Mesendoderm (in vitro differentiated cells): ENCODE measurements at regions not wholly inside any gene's neighbourhood (a gene's known extent, or its start where the extent isn't known, plus 50 kb on each side); places are given as distances from the start of the nearest gene placed in this dataset.

Experiments used
- DNase-seq: peaks from one replicate; pipeline ENCODE4 v3.0.0; 2013
- H2AK5ac ChIP-seq: 2 replicates; pipeline ENCODE4 v1.6.1; 2013; ENCODE audit warnings: low read length, inconsistent platforms
- H2BK120ac ChIP-seq: 2 replicates; pipeline ENCODE4 v1.6.1; 2013; ENCODE audit warnings: low read depth, mild to moderate bottlenecking, low read length, moderate library complexity, mixed read lengths
- H2BK15ac ChIP-seq: replicated peaks from 2 replicates; pipeline ENCODE4 v1.6.1; 2013; ENCODE audit warnings: low read depth, mild to moderate bottlenecking, moderate library complexity
- H2BK5ac ChIP-seq: 2 replicates; pipeline ENCODE4 v1.6.1; 2013; ENCODE audit warnings: low read length, inconsistent platforms
- H3K18ac ChIP-seq: 2 replicates; pipeline ENCODE4 v1.6.1; 2013; ENCODE audit warnings: mild to moderate bottlenecking, low read length, mixed read lengths
- H3K23ac ChIP-seq: one replicate; pipeline ENCODE4 v1.6.1; 2013; ENCODE audit warnings: low read length
- H3K27ac ChIP-seq: 2 replicates; pipeline ENCODE4 v1.5.1; 2013; ENCODE audit warnings: low read depth, mild to moderate bottlenecking, inconsistent platforms, low read length, moderate library complexity
- H3K27me3 ChIP-seq: 2 replicates; pipeline ENCODE4 v1.6.1; 2013; ENCODE audit warnings: low read length, control low read depth, mild to moderate bottlenecking, inconsistent platforms; ENCODE audit not compliant: insufficient read depth, poor library complexity
- H3K36me3 ChIP-seq: 2 replicates; pipeline ENCODE4 v1.6.1; 2013; ENCODE audit warnings: low read length, inconsistent platforms; ENCODE audit not compliant: control insufficient read depth, insufficient read depth
- H3K4ac ChIP-seq: one replicate; pipeline ENCODE4 v1.6.1; 2013; ENCODE audit warnings: low read depth, mild to moderate bottlenecking, low read length, moderate library complexity
- H3K4me1 ChIP-seq: 2 replicates; pipeline ENCODE4 v1.6.1; 2013; ENCODE audit warnings: low read depth, low read length, inconsistent platforms; ENCODE audit not compliant: control insufficient read depth
- H3K4me2 ChIP-seq: 2 replicates; pipeline ENCODE4 v1.6.1; 2013; ENCODE audit warnings: low read length
- H3K4me3 ChIP-seq: 2 replicates; pipeline ENCODE4 v1.5.1; 2013; ENCODE audit warnings: mild to moderate bottlenecking, low read length
- H3K56ac ChIP-seq: one replicate; pipeline ENCODE4 v1.6.1; 2013; ENCODE audit warnings: low read length
- H3K79me1 ChIP-seq: 2 replicates; pipeline ENCODE4 v1.6.1; 2013; ENCODE audit warnings: low read length, inconsistent platforms
- H3K79me2 ChIP-seq: 2 replicates; pipeline ENCODE4 v1.6.1; 2013; ENCODE audit warnings: mild to moderate bottlenecking, low read length; ENCODE audit not compliant: control insufficient read depth, insufficient read depth
- H3K9ac ChIP-seq: 2 replicates; pipeline ENCODE4 v1.6.1; 2013; ENCODE audit warnings: low read length, inconsistent platforms
- H4K5ac ChIP-seq: one replicate; pipeline ENCODE4 v1.6.1; 2013; ENCODE audit warnings: low read length
- H4K8ac ChIP-seq: one replicate; pipeline ENCODE4 v1.6.1; 2013; ENCODE audit warnings: low read depth, mild to moderate bottlenecking, control low read depth, low read length, moderate library complexity
- WGBS: extraction: QIAGEN DNeasy Blood & Tissue Kit; methylation state at CpG from one replicate; pipeline ENCODE4 v1.1.7; 2013; ENCODE audit warnings: low lambda C conversion rate, missing lambda C conversion rate; ENCODE audit not compliant: insufficient coverage; ENCODE audit errors: extremely low coverage; 5-methylcytosine and 5-hydroxymethylcytosine counted together

- Histone ChIP-seq H3K79me2 (no peaks in the 10 kb centered on the region), H3K9ac (no peak overlapping the region), H2BK120ac (no peak overlapping the region), H3K4ac (no peak overlapping the region), H3K4me3 (no peak overlapping the region), H3K18ac (no peak overlapping the region), H3K27me3 (no peaks in the 10 kb centered on the region), H4K8ac (no peak overlapping the region), H4K5ac (no peak overlapping the region), H2AK5ac (no peak overlapping the region), H3K23ac (no peak overlapping the region), H2BK15ac (no peak overlapping the region), H3K27ac (no peak overlapping the region), H2BK5ac (no peak overlapping the region), H3K4me1 (no peaks in the 10 kb centered on the region), H3K79me1 (no peaks in the 10 kb centered on the region), H3K56ac (no peak overlapping the region), H3K36me3 (no peaks in the 10 kb centered on the region), H3K4me2 (no peak overlapping the region)
- DNase-seq = no peak
- no CpG with 5 or more reads among the region's 2 CpGs for WGBS
These were observed 249.1 kb upstream of the E2F7 start for GRCh38 chr12:77314378-77315052.

GRCh38 chr12:77308056-77308455 lies 242.7 kb upstream of the E2F7 start:
- DNase-seq = no peak

GRCh38 chr12:77300811-77301210 lies 235.4 kb upstream of the E2F7 start:
- Histone ChIP-seq H3K79me1 (no peaks in the 10 kb centered on the region), H3K4me2 (no peak overlapping the region), H3K27ac (no peak overlapping the region), H2BK15ac (no peak overlapping the region), H2BK120ac (no peak overlapping the region), H4K5ac (no peak overlapping the region), H3K56ac (no peak overlapping the region), H3K23ac (no peak overlapping the region), H3K36me3 (no peaks in the 10 kb centered on the region), H4K8ac (no peak overlapping the region), H3K4ac (no peak overlapping the region), H3K79me2 (no peaks in the 10 kb centered on the region), H2AK5ac (no peak overlapping the region), H2BK5ac (no peak overlapping the region), H3K27me3 (no peaks in the 10 kb centered on the region), H3K18ac (no peak overlapping the region), H3K9ac (no peak overlapping the region), H3K4me3 (no peak overlapping the region), H3K4me1 (no peaks in the 10 kb centered on the region)
- no CpG with 5 or more reads among the region's 1 CpG for WGBS
- DNase-seq = no peak

More at GRCh38 chr12:77308056-77308455, 242.7 kb upstream of the E2F7 start:
- WGBS = 100% methylated on average over 1 of the region's 2 CpGs
- no peak overlapping the region for H3K56ac ChIP-seq
- no peaks in the 10 kb centered on the region for H3K79me1 ChIP-seq
- H3K23ac ChIP-seq = no peak overlapping the region
- H4K5ac ChIP-seq = no peak overlapping the region
- H2BK120ac ChIP-seq = no peak overlapping the region
- H3K27ac ChIP-seq = no peak overlapping the region
- H2BK15ac ChIP-seq = no peak overlapping the region
- no peaks in the 10 kb centered on the region for H3K36me3 ChIP-seq
- no peak overlapping the region for H2BK5ac ChIP-seq
- H3K4me3 ChIP-seq = no peak overlapping the region
- no peak overlapping the region for H3K18ac ChIP-seq
- no peaks in the 10 kb centered on the region for H3K4me1 ChIP-seq
- H3K27me3 ChIP-seq = no peaks in the 10 kb centered on the region
- no peak overlapping the region for H3K4me2 ChIP-seq
- H4K8ac ChIP-seq = no peak overlapping the region
- H2AK5ac ChIP-seq = no peak overlapping the region
- H3K9ac ChIP-seq = no peak overlapping the region
- no peaks in the 10 kb centered on the region for H3K79me2 ChIP-seq
- H3K4ac ChIP-seq = no peak overlapping the region

GRCh38 chr12:77299910-77300669 lies 234.7 kb upstream of the E2F7 start:
- Histone ChIP-seq H3K27me3 (no peaks in the 10 kb centered on the region), H2BK5ac (no peak overlapping the region), H2BK15ac (no peak overlapping the region), H2AK5ac (no peak overlapping the region), H3K23ac (no peak overlapping the region), H3K4me1 (no peaks in the 10 kb centered on the region), H3K56ac (no peak overlapping the region), H3K9ac (no peak overlapping the region), H3K18ac (no peak overlapping the region), H4K5ac (no peak overlapping the region), H3K36me3 (no peaks in the 10 kb centered on the region), H3K4me3 (no peak overlapping the region), H4K8ac (no peak overlapping the region), H3K79me2 (no peaks in the 10 kb centered on the region), H3K4me2 (no peak overlapping the region), H2BK120ac (no peak overlapping the region), H3K27ac (no peak overlapping the region), H3K79me1 (no peaks in the 10 kb centered on the region), H3K4ac (no peak overlapping the region)
- WGBS = 100% methylated on average over 1 of the region's 4 CpGs
- no peak for DNase-seq

- H4K5ac ChIP-seq = no peak overlapping the region
- H3K4me2 ChIP-seq = no peak overlapping the region
- H3K79me1 ChIP-seq = no peaks in the 10 kb centered on the region
- no peak overlapping the region for H3K56ac ChIP-seq
- DNase-seq = no peak
- no peak overlapping the region for H2AK5ac ChIP-seq
- H2BK120ac ChIP-seq = no peak overlapping the region
- no peak overlapping the region for H3K9ac ChIP-seq
- no peak overlapping the region for H3K18ac ChIP-seq
- no peaks in the 10 kb centered on the region for H3K79me2 ChIP-seq
- H3K27ac ChIP-seq = no peak overlapping the region
- H3K4me1 ChIP-seq = no peaks in the 10 kb centered on the region
- no peak overlapping the region for H2BK5ac ChIP-seq
- no peak overlapping the region for H3K4me3 ChIP-seq
- H3K27me3 ChIP-seq = no peaks in the 10 kb centered on the region
- WGBS = no CpG with 5 or more reads among the region's 3 CpGs
- no peak overlapping the region for H2BK15ac ChIP-seq
- no peaks in the 10 kb centered on the region for H3K36me3 ChIP-seq
- H3K23ac ChIP-seq = no peak overlapping the region
- no peak overlapping the region for H4K8ac ChIP-seq
- no peak overlapping the region for H3K4ac ChIP-seq
These were observed 233.6 kb upstream of the E2F7 start for GRCh38 chr12:77299001-77299400.
